ENCODE measurements at regions not wholly inside any gene's neighbourhood (a gene's known extent, or its start where the extent isn't known, plus 50 kb on each side); places are given as distances from the start of the nearest gene placed in this dataset.

DNA sequence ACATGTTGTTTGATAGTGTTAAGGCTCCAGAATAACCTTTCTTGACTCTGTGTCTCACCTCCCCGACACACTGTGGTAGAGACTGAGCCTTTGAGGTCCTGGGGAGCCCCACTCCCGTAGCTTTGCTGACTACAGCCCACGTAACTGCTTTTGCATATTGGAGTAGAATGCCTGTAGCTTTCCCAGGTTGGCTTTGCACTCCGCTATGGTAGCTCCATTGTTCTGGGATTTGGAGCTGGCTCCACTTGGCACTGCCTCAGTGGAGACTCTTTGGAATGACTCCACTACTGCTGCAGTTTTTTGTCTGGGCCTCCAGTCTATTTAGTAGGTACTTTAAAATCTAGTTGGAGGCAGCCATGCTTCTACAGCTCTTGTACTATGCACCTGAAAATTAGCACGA is 56.2 kb upstream of the ANXA1 start:
- Histone ChIP-seq H3K27me3 (ENCODE audit: control insufficient read depth, insufficient read depth, low read length, poor library complexity, severe bottlenecking) (no peaks in the 10 kb centered on the region), H3K4me1 (ENCODE audit: control insufficient read depth, insufficient read depth, low read length) (peaks cover 7% of the 10 kb centered on the region), H3K9ac (ENCODE audit: extremely low read depth, low read length, poor library complexity, severe bottlenecking) (no peak overlapping the region), H3K27ac (ENCODE audit: low read depth, low read length) (no peak overlapping the region), H3K4me3 (ENCODE audit: low read length) (no peak overlapping the region), H3K36me3 (ENCODE audit: control insufficient read depth, insufficient read depth, low read length) (no peaks in the 10 kb centered on the region), H3K9me3 (ENCODE audit: control insufficient read depth, low read length) (no peaks in the 10 kb centered on the region)
- H3K4me3 Mint-ChIP-seq = no peak overlapping the region
- H3K9me3 Mint-ChIP-seq = no peaks in the 10 kb centered on the region
- 92 to 100% methylated on average over 5 of the region's 5 CpGs for WGBS, 2 experiments (ENCODE audit: insufficient coverage in 1 of 2, insufficient read length in 1 of 2)
- no peaks in the 10 kb centered on the region for H3K36me3 Mint-ChIP-seq (ENCODE audit: low read depth)
- H3K27ac Mint-ChIP-seq = no peak overlapping the region
- no peaks in the 10 kb centered on the region for H3K27me3 Mint-ChIP-seq (ENCODE audit: insufficient read depth)
- peaks cover 14% of the 10 kb centered on the region for H3K4me1 Mint-ChIP-seq
- TF ChIP-seq, protein P1, sequence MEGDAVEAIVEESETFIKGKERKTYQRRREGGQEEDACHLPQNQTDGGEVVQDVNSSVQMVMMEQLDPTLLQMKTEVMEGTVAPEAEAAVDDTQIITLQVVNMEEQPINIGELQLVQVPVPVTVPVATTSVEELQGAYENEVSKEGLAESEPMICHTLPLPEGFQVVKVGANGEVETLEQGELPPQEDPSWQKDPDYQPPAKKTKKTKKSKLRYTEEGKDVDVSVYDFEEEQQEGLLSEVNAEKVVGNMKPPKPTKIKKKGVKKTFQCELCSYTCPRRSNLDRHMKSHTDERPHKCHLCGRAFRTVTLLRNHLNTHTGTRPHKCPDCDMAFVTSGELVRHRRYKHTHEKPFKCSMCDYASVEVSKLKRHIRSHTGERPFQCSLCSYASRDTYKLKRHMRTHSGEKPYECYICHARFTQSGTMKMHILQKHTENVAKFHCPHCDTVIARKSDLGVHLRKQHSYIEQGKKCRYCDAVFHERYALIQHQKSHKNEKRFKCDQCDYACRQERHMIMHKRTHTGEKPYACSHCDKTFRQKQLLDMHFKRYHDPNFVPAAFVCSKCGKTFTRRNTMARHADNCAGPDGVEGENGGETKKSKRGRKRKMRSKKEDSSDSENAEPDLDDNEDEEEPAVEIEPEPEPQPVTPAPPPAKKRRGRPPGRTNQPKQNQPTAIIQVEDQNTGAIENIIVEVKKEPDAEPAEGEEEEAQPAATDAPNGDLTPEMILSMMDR (conservative IDR thresholded peaks at IDR 0.05) = no peak
- no peak for DNase-seq

DNA sequence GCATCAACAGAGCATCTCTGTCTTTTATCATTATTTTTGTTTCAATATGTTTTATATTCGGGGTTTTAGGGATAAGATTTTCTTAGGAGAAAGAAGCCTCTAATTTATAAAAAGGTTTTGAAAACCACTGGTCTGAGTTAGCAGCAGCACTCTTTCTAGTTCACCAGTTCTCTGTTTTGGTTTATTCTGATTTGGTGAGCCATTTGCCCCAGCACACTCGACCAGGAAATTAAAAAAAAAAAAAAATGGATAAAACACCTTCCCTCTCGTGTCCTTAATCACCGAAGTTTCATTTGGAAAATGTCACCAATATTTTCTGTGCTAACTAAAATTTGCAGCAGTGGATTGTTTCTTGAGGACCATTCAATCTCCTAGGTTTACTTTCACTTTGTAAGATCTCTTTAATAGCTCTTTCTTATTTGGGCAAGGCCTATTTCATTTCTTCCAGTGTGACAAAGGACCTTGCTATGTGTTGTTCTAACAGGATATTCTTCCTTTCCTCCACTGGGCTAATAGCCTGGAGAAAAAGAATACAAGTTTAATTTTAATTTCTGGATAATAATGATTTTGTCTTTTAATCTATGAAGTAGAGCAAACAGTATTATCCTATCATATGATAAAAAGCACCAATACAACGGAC is 57.8 kb upstream of the ANXA1 start:
- Histone ChIP-seq H3K36me3 (ENCODE audit: control insufficient read depth, insufficient read depth, low read length) (no peaks in the 10 kb centered on the region), H3K27me3 (ENCODE audit: control insufficient read depth, insufficient read depth, low read length, poor library complexity, severe bottlenecking) (no peaks in the 10 kb centered on the region), H3K9me3 (ENCODE audit: control insufficient read depth, low read length) (no peaks in the 10 kb centered on the region), H3K27ac (ENCODE audit: low read depth, low read length) (no peak overlapping the region), H3K4me1 (ENCODE audit: control insufficient read depth, insufficient read depth, low read length) (peaks cover 7% of the 10 kb centered on the region), H3K9ac (ENCODE audit: extremely low read depth, low read length, poor library complexity, severe bottlenecking) (no peak overlapping the region), H3K4me3 (ENCODE audit: low read length) (no peak overlapping the region)
- no peaks in the 10 kb centered on the region for H3K9me3 Mint-ChIP-seq
- H3K27me3 Mint-ChIP-seq (ENCODE audit: insufficient read depth) = no peaks in the 10 kb centered on the region
- WGBS, 2 experiments (ENCODE audit: insufficient coverage in 1 of 2, insufficient read length in 1 of 2) = 89 to 100% methylated on average over 3 to 4 of the region's 5 CpGs
- TF ChIP-seq, protein P1 (conservative IDR thresholded peaks at IDR 0.05) = no peak
- no peaks in the 10 kb centered on the region for H3K36me3 Mint-ChIP-seq (ENCODE audit: low read depth)
- DNase-seq = no peak
- H3K4me1 Mint-ChIP-seq = peaks cover 5% of the 10 kb centered on the region
- H3K4me3 Mint-ChIP-seq = no peak overlapping the region
- no peak overlapping the region for H3K27ac Mint-ChIP-seq

DNA sequence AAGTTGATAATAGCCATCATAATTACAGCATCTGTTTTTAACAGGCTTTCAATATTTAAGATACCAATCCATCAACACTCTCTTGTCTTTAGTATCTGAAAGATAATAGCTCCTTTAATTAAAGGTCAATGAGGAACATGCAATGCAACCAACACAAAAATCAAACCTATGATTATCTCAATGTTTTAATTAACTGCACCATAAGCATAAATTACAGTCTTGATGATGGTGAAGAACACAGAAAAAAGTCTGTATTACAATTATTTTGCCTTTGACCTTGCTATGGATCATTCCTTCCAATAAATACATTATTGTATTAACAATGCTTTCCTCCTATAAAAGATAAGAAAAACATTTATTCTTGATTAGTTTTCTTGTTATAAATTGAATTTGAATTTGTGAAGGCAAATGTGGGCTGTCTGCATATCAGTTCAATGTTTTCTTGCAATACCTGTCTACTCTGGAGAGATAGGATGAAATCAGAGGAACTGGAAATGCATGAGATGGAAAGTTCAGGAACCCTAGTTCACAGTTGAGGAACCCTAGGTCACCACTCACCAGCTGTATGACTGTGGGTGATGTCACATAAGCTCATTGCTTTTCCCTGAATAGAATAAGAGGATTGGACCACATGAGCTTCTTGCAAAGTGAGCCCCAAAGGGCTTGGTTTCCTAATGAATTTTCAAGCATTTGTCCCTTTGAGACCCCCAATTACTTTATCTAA is 58.5 kb upstream of the ANXA1 start:
- TF ChIP-seq, protein P1 (conservative IDR thresholded peaks at IDR 0.05) = no peak
- Histone ChIP-seq H3K27me3 (ENCODE audit: control insufficient read depth, insufficient read depth, low read length, poor library complexity, severe bottlenecking) (no peaks in the 10 kb centered on the region), H3K9me3 (ENCODE audit: control insufficient read depth, low read length) (no peaks in the 10 kb centered on the region), H3K27ac (ENCODE audit: low read depth, low read length) (no peak overlapping the region), H3K4me1 (ENCODE audit: control insufficient read depth, insufficient read depth, low read length) (peaks cover 5% of the 10 kb centered on the region), H3K9ac (ENCODE audit: extremely low read depth, low read length, poor library complexity, severe bottlenecking) (no peak overlapping the region), H3K36me3 (ENCODE audit: control insufficient read depth, insufficient read depth, low read length) (no peaks in the 10 kb centered on the region), H3K4me3 (ENCODE audit: low read length) (no peak overlapping the region)
- H3K9me3 Mint-ChIP-seq = no peaks in the 10 kb centered on the region
- DNase-seq = no peak
- no peak overlapping the region for H3K27ac Mint-ChIP-seq
- H3K27me3 Mint-ChIP-seq (ENCODE audit: insufficient read depth) = no peaks in the 10 kb centered on the region
- no peaks in the 10 kb centered on the region for H3K36me3 Mint-ChIP-seq (ENCODE audit: low read depth)
- peaks cover 4% of the 10 kb centered on the region for H3K4me1 Mint-ChIP-seq
- no peak overlapping the region for H3K4me3 Mint-ChIP-seq

Data from endodermal cell (in vitro differentiated cells).